T-helper 2 cell treated with Interferon-gamma antibody and Interleukin-4, amounts not matched to agents 100 ng/mL and 5 ng/mL, for 36 hours (primary cell): ENCODE measurements at regions not wholly inside any gene's neighbourhood (a gene's known extent, or its start where the extent isn't known, plus 50 kb on each side); places are given as distances from the start of the nearest gene placed in this dataset.

ENCODE experiments used
- intact Hi-C: fragments of 100-400 bp; cut with micrococcal nuclease; formaldehyde crosslinking; loops from one replicate; pipeline ENCODE4 v1.15.1; 2023

DNA sequence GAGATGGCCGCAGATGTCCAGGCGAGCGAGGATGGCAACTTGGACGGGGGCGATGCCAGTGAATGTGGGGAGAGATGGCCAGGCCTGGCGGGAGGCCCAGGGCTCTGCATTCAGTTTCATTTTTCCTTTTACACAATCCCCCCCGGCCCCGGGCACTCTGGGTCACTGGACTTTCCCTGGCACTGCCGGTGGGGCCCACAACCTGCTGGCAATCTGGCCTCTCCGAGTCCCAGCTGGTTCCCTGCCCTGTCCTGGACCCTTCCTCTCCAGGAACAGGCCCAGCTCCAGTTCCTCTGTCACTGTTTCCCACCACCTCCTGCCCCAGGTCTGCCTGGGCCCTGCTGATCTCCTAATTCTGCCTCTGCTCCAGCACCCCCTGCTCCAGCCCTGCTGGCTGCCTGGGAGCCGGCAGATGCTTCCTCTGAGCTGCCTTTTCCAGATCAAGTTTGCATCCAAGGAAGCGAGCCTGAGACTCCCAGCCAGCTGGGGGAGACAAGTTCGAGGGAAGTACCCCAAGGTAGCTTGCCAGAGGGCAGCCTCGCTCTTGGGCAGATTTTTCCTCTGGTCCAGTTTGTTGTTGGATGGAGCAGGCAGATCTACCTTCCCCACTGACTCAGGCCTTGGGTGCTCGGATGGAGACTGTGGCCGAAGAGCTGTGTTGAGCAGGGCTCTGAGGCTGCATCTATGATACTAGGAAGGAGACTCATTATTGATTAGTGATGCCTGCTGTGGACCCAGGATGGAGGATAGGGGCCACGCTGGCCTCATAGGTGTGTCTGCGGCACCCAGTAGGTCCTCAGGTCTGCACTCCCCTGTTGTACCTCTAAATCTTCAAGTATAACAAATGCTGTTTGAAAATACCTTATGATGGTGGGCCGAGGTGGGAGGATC is 83.2 kb downstream of the CEBPB start:
- intact Hi-C loops: no loop called here

DNA sequence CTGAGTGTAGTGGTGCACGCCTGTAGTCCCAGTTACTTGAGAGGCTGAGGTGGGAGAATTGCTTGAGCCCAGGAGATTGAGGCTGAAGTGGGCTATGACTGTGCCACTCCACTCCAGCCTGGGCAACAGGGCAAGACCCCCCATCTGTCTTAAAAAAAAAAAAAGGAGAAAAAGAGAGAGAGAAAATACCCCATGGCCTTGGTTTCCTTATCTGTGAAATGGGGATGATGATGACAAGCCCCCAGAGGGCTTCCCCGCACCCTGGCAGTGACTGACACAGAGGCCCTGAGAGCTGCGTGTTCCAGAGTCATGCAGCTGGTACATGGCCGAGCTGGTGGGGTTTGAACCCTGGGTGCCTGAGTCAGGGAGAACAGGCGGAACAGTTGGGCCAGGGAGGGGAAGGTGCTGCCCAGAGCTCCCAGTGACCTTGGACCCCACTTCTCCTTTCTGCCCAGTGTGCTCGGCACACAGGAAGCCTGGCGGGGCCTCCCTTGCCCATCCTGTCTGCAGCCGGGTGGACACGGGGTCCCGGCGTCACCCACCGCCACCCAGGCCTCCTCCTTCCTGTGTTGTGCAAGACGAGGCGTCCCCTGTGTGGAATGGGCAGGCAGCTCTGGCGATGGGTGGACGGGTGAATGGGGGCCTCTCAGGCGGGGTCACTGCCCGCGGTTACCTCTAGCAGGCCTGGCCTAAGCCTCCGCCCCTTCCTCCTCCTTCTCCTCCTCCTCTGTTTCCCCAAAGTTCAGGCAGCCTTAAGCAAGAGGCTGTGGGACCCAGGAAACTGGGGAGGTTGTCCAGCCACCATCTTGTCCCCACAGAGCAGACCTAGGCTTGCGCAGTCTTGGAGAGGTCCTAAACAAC is 84.2 kb downstream of the CEBPB start:
- intact Hi-C loops: no loop called here

DNA sequence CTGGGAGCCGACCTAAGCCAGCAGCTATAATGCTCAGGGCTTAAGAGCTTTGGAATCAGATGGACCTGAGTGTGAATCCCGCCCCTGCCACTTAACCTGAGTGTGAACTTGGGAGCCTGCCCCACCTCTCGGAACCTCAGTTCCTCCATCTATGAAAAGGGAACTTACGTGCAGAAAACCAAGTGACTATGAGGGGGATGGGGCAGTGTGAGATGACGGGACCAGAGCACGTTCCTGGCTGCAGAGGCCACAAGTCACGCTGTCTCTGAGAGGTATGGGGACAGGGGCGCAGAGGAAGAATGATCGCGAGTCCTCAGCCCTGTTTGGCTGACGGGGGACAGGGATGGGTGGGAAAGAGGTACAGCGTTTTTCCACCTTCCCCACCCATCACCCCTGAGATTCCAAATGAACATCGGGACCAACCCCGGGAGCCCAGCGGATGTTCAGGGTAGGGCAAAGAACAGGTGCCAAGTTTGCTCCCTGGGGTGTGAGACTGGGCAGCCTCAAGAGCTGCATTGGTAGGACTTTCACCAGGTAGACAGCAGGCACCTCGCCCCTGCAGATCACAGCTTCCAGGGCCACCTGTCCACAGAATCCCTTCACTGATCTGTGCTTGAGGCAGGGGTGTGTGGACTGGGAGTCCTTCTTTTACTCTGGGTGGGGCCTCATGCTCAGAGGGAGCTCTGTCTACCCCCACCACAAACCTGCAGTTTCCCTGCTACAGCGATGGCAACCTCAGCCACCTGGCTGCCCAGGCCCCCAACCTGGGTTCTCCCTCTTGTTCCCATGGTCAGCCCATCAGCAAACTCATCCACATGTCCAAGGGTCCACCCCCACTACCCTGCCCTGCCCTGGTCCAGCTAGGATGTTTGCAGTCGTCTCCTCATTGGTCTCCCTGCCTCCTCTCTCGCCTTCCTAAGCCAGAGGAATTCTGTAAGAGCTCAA is 85.8 kb downstream of the CEBPB start:
- intact Hi-C loops: no loop called here

DNA sequence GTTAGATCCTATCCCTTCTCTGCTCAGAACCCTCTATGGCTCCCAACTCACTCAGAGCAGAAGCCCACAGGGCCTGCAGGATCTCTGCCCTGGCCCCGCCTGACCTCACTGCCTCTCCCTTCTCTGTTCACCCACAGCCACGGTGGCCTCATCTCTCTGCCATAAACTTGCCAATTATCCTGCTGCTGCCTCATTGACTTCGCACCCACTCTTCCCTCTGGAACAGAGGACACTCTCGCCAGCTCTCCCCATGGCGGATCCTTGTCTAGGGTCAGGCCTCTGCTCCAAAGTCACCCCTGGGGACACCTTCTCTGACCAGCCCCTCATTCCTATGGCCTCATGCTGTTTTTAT is 86.4 kb downstream of the CEBPB start:
- intact Hi-C loops: no loop called here

DNA sequence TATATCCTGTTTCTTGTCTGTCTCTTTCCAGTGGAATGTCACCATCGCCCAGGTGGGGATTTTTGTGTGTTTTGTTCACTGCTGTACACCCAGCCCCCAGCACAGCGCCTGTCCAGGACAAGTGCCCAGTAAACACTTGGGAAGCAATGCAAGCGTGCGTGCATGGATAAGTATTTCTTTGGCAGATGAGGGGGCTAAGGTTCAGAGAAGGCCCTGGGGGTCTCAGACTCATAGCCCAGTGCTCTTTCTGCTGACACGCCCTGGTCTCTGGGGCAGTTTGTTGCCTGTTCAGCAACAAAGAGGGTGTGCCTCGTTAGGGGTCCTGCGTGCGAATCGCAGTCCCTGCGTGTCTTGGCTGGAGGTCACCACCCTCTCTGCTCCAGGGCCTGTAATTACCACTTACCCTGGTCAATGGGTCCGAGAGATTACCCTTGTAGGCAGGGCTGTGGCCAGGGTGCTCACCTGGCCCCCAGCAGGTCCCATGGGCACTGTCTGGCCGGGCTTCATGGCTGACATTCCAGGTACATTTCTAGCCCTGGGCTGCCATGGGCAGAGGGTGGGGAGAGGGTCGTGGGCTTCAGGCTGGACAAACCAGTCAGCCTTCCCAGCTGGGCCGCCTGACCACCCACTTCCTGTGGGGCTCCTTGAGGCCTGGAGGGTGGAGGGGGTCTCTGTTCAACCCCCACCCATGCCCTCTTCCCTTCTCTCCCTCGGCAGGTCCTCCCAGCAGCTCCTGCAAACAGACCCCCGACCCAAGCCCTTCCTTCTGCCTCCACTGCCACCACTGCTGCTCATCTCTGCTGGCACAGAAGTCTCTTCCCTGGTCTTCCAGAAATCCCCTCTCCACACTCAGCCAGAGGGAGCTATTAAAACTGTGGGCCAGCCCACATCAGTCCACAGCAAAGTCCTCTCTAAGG is 87.1 kb downstream of the CEBPB start:
- intact Hi-C loops: no loop called here

DNA sequence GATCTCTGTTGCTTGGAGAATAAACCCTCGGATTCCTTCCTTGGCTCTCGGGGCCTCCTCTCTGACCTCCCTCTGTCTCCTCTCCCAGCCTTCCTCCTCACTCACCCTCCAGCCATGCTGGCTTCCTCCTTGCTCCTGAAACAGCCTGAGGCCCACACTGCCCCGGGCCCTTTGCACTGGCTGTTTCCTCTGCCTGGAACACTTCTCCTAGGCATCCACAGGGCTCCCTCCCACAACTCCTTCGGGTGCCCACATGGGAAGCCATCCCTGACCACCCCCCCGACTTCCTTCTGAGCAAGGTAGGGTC is 87.7 kb downstream of the CEBPB start:
- intact Hi-C loops: no loop called here

DNA sequence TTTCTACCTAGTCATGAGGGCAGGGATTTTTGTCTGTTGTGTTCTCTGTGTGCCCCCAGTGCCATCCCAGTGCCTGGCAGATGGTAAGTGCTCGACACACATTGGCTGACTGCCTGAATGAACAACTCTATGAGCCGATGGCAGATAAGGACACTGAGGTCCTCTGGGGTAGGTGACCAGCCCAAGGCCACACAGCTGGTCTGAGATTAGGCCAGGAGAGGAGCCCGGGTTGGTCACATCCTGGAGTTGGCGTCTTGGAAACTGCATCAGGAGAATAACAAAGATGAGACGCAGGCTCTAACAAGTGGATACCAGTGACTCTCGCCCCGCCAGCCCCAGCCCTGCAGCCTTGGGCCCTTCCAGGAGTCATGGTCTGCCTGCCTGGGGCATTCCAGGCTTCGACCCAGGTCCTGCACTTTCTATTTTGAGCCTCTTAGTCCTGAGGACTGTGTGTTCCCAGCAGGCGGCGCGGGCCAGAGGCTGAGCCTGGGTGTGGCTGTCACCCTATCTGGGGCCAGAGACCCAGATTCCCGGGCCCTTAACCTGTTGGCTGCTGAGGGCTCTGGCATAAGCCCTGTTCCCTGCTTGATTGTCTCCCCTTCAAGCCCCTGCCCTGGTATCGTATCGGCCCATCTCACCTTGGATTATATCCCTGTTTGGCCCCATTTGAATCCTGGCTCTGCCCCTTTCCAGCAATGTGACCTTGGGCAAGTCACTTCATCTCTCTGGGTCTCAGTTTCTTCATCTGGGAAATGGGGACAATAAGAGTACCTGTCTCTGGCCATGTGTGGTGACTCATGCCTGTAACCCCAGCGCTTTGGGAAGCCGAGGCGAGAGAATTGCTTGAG is 88.3 kb downstream of the CEBPB start:
- intact Hi-C loops: no loop called here

DNA sequence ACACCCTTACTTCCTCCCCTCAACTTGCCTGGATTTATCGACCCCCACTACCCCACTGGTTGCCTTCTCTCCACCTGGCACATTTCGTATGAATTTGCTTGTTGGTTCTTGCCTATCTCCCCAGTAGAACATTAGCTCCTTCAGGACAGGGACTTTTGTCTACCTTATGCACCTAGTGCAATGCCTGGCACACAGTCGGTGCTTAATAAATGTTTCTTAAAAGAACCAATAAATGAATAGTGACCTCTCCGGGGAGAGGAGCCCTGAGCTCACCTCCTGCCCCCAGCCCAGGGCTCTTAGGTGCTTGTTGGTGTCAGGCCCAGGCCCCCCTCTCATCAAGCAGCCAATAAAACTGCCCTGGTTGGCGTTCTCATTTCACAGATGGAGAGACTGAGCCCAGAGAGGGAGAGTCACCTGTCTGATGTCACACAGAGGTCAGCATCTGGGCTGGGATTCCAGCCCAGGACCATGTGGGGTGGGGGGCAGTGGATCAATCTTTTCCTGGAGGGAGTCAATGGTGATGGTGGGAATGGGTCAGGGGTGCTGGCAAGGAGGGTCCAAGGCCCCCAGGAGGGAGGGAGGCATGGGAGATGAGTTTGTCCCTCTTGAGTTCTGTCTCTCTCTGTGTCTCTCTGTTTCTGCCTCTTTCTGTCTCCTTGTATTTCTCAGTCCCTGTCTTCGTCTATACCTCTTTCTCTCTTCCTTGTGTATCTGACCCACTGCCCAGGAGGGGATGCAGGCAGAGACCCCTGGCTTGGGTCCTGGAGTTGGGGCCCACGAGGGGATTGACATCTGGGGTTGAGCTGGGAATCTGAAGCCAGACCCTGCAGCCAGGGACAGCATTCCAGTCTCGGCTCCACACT is 89.6 kb downstream of the CEBPB start:
- intact Hi-C loops: no loop called here

DNA sequence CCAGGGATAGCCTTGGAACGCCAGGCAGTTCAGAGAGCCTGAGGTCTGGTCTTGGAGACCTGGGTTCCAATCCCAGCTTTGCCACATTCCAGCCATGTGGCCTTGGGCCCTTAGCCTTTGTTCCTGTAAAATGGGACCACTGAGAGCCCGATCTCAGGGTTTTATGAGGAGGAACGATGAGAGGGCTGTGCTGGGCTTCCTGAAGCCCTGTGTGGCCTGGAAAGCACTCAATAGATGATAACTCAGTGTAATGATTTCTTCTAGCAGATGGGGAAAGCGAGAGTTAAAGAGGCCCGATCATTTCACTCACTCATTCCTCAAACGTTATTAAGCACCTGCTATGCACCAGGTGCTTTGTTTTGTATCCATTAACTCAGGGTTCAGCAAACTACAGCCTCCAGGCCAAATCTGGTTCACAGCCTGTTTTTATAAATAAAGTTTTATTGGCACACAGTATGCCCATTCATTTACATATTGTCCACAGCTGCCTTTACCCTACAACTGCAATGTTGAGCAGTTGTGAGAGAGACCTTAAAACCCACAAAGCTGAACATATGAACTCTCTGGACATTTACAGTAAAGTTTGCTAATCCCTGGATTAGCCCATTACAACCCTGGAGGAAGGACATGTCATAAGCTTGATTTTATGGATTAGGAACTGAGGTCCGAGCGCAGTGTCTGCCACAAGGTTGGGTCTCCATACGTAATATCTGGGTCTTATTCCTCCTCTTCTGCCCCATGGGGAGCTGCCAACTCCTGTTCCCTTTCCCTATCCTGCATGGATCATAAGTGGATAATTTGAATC is 90.4 kb downstream of the CEBPB start:
- intact Hi-C loops: no loop called here

DNA sequence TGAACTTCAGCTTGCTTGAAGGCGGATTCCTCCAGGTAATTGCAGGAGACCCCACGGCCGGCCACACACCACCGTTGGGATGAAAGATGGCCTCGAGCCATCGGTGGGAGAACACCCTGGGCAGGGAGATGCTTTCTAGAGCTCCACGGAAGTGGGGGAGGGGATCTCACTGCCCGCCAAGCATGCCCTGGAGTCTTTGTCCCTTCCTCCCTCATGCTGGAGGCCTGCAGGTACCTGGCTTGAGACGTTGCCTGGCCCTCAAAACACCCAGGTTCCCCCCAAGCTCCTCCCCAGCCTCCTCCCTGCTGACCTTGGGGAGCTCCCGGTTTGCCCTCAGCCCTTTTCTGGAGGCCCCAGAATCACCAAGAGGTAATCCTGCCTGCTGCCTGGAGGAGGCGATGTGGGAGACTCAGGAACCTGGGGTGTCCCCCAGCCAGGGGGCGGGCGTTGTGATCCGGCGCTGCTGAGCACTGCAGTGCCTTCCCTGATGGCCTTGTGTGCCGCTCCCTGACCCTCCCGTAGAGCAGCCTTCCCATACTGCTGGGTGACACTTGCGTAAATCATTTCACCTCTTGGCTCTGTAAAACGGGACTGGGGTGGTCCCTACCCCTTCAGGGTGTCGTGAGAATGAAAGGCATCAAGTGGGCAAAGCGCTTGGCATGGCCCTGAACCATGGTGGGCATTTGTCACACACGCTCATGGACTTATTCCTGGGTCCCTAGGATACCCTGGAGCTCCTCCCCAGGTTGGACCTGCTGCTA is 91.4 kb downstream of the CEBPB start:
- intact Hi-C loops: no loop called here

DNA sequence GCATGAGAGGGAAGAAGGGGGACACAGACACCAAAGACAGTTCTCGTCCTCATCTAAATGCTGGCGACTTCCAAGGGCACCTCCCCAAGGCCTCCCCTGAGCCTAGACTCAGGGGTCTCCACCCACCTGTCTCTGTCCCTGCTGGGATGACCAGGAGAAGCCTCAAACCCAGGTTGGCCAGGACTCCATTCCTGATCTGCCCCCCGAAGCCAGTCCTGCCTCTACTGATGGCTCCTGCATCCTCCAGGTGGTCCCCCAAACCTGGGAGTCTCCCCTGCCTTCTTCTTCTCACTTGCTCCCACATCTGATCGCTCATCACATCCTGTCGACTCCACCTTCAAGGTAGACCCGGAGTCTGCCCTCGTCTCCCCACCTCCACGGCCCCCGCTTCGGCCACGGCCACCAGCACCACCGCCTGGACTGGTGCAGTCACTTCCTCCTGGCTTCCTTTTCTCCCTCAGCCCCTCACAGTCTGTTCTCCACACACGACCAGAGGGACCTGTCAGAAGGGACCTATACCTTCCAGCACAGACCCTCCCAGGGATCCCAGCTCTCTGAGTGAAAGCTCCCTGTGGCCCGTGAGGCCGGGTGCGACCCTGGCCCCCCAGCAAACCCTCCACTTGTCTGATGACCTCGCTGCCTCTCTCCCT is 92.1 kb downstream of the CEBPB start:
- intact Hi-C loops: no loop called here

DNA sequence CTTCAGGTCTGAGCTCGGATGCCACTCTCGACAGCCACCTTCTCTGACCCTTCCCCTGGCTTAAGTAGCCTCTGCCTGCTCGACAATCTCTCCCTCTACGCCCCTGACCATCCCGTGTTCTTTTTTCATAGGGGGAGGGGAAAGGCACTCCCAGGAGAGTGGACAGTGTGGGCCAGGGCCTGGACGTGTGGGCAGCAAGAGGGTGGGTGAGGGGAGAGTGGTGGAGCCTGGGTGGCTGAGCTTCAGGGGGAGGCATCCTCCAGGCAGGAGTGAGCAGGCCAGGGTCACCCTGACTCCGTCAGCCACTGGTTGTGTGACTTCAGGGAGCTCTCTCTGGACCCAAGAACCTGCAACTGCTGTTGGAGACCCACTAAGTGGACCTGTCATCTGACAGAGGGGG is 92.7 kb downstream of the CEBPB start:
- intact Hi-C loops: no loop called here

DNA sequence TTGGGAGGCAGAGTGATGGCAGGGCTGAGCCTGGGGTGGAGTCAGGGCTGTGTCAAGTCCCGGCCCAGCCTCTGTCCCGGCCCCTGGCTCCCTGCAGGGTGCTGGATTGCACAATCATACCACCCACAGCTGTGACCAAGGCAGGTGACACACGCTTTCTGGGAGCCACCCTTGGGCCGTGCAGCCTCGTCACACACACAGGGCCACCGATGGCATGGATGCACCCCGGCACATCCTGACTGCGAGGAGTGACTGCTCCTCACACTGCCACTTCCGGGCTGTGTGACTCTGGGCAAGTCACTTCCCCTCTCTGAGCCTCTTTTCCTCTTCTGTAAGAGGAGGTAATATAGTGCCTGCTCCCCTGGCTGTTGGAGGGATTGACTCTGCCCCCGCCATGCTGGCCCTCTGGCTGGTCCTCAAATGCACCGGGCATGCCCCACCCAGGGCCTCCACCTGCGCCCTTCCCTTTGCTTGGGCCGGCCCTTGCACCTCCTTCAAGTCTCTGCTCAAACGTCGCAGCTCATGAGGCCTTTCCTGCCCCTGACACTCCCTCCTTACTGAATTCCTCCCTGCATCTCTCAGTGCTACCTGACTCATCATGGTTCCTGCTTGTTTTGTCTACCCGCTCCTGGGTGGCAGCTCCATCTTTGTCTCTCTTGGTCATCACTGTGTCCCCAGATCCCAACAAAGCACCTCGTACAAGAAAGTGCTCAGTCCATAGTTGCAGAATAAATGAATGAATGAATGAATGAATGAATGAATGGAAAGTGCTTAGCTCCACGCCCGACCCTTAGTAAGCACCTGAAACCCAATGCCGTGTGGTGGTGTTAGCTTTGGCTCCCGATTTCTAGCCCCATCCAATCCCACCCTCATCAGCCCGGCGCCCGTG is 93.5 kb downstream of the CEBPB start:
- intact Hi-C loops: no loop called here

DNA sequence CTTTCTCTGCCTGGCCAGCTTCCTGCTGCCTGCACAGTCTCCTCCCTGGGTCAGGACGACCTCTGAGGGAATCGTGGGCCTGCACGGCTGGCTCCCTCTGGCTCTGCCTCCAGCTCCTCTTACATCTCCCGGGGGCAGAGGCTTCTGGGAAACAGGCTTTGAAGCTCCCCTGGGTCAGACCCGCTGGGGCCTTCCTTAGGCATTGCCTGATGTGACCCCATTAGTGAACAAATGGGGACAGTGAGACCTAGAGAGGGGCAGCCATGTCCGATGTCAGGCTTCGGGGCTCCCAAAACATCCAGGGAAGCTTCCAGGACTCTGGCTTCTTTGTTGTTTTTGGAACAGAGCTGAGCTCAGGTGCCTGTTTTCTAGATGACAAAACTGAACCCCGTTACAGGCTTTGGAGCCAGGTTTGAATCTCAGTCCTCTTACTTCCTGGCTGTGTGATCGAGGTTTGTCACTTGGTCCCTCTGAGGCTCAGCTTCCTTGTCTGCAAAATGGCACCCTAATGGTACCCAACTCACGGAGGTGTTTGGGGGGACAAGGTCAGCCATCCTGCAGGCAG is 94.3 kb downstream of the CEBPB start:
- intact Hi-C loops: no loop called here
